ENCODE measurements at regions not wholly inside any gene's neighbourhood (a gene's known extent, or its start where the extent isn't known, plus 50 kb on each side); places are given as distances from the start of the nearest gene placed in this dataset.

DNA sequence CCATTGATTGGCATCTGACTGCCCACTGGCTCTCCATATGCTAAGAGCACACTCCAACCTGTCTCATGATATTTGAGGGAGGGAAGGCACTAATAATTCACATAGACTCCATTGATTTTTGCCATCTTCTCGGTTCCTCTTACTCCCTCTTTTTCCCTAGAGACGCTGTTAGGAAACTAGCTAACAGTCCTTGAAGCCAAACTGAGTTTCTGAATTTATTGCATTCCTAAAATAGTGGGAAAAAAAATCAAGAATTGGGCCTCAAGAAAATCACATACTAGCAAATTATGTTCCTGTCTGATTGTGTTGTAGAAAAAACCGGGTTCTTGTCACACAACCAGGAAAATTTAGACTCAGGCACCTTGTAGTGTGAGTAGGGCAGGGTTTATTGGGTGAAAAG is 86.4 kb upstream of the SLC7A1 start:
- Mint-ChIP-seq H3K36me3 (ENCODE audit: insufficient read depth in 1 of 3, low read depth in 3 of 3) (no peaks in the 10 kb centered on the region), H3K4me3 (no peak overlapping the region), H3K9me3 (peaks cover 0 to 2% of the 10 kb centered on the region in 2 experiments; a peak in 1 of 5 replicates), H3K27ac (no peak overlapping the region), H3K4me1 (peaks cover 4 to 12% of the 10 kb centered on the region in 2 experiments), H3K27me3 (ENCODE audit: low read depth) (no peaks in the 10 kb centered on the region)
- TF ChIP-seq, protein P1, sequence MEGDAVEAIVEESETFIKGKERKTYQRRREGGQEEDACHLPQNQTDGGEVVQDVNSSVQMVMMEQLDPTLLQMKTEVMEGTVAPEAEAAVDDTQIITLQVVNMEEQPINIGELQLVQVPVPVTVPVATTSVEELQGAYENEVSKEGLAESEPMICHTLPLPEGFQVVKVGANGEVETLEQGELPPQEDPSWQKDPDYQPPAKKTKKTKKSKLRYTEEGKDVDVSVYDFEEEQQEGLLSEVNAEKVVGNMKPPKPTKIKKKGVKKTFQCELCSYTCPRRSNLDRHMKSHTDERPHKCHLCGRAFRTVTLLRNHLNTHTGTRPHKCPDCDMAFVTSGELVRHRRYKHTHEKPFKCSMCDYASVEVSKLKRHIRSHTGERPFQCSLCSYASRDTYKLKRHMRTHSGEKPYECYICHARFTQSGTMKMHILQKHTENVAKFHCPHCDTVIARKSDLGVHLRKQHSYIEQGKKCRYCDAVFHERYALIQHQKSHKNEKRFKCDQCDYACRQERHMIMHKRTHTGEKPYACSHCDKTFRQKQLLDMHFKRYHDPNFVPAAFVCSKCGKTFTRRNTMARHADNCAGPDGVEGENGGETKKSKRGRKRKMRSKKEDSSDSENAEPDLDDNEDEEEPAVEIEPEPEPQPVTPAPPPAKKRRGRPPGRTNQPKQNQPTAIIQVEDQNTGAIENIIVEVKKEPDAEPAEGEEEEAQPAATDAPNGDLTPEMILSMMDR (conservative IDR thresholded peaks at IDR 0.05): no peak
- H3K18ac ChIP-seq (ENCODE audit: insufficient read length, low read depth, low read length): no peak overlapping the region
- no CpG with 5 or more reads among the region's 3 CpGs for WGBS (ENCODE audit: extremely low coverage, insufficient read length, low lambda C conversion rate)
- H4K5ac ChIP-seq (ENCODE audit: insufficient read length, low read depth, low read length): no peak overlapping the region
- no peak overlapping the region for H3T11ph ChIP-seq (ENCODE audit: low read length)
- H3K14ac ChIP-seq (ENCODE audit: insufficient read depth, low read length): no peak overlapping the region; the same call in 1 of the 2 replicates
- H4K8ac ChIP-seq (replicated peaks; ENCODE audit: insufficient read length, low read depth, low read length): no peak overlapping the region
- H3K4ac ChIP-seq (ENCODE audit: low read depth, low read length): no peak overlapping the region
- no peak overlapping the region for H2BK12ac ChIP-seq (ENCODE audit: insufficient read length, low read depth, low read length)
- H2AFZ ChIP-seq (ENCODE audit: low read length): no peak overlapping the region
- no peak overlapping the region for H2AK5ac ChIP-seq (ENCODE audit: insufficient read length, low read length)
- no peak overlapping the region for H2BK120ac ChIP-seq (ENCODE audit: low read depth, low read length, poor library complexity, severe bottlenecking)
- no peak overlapping the region for H3K23ac ChIP-seq (ENCODE audit: insufficient read length, low read depth, low read length)
- peaks cover 4% of the 10 kb centered on the region; the same call in 1 of the 2 replicates for H3K4me1 ChIP-seq (ENCODE audit: insufficient read depth, low read length)
- no peaks in the 10 kb centered on the region for H3K79me1 ChIP-seq (ENCODE audit: insufficient read depth, low read depth, low read length, poor library complexity, severe bottlenecking)
- H2BK20ac ChIP-seq (ENCODE audit: low read depth, low read length, poor library complexity, severe bottlenecking): no peak overlapping the region
- H3K4me2 ChIP-seq (ENCODE audit: insufficient read depth, insufficient read length, low read length): no peak overlapping the region
- no peaks in the 10 kb centered on the region for H3K9me3 ChIP-seq (ENCODE audit: control insufficient read depth, low read depth, low read length)
- no peak overlapping the region for H3K27ac ChIP-seq (ENCODE audit: insufficient read length, low read depth, low read length)
- no peaks in the 10 kb centered on the region for H3K79me2 ChIP-seq (ENCODE audit: insufficient read depth, low read length)
- H2BK15ac ChIP-seq (ENCODE audit: low read depth, low read length): no peak overlapping the region
- H3K27me3 ChIP-seq (ENCODE audit: insufficient read depth, low read length): no peaks in the 10 kb centered on the region
- no peak overlapping the region for H2BK5ac ChIP-seq (ENCODE audit: insufficient read length, low read length)
- no peak for DNase-seq
- no peak overlapping the region for H4K91ac ChIP-seq (ENCODE audit: insufficient read length, low read depth, low read length)
- no peak overlapping the region for H3K9ac ChIP-seq (ENCODE audit: extremely low read depth, insufficient read length, low read length)
- H4K20me1 ChIP-seq (ENCODE audit: control insufficient read depth, insufficient read depth, insufficient read length): no peaks in the 10 kb centered on the region
- no peaks in the 10 kb centered on the region for H3K23me2 ChIP-seq (ENCODE audit: insufficient read length, low read depth, low read length, poor library complexity, severe bottlenecking)
- no peak overlapping the region for H3K56ac ChIP-seq (ENCODE audit: insufficient read length, low read depth, low read length)

Data from H9 (cell line).